ENCODE measurements at regions not wholly inside any gene's neighbourhood (a gene's known extent, or its start where the extent isn't known, plus 50 kb on each side); places are given as distances from the start of the nearest gene placed in this dataset.

GRCh38 chr2:106653465-106653864, 166.3 kb downstream of the CD8B2 start:
- Histone ChIP-seq H3K36me3 (no peaks in the 10 kb centered on the region), H3K4me3 (no peak overlapping the region), H3K9me3 (no peaks in the 10 kb centered on the region), H3K27ac (no peak overlapping the region), H3K27me3 (no peaks in the 10 kb centered on the region), H3K4me1 (no peaks in the 10 kb centered on the region)
- no peak for DNase-seq
- TF ChIP-seq POLR2A (IDR thresholded peaks at IDR 0.05) (no peak), POLR2AphosphoS5 (IDR thresholded peaks at IDR 0.05) (no peak), CTCF (IDR thresholded peaks at IDR 0.05) (no peak), EP300 (IDR thresholded peaks at IDR 0.05) (no peak)
- WGBS, 2 donors: 92 to 94% methylated on average over 6 of the region's 6 CpGs
- intact Hi-C loops (cut with DNase I): no loop called here

- 92 to 95% methylated on average over 4 of the region's 4 CpGs for WGBS, 2 donors
- no peaks in the 10 kb centered on the region for H3K27me3 ChIP-seq
- DNase-seq: no peak
- intact Hi-C loops (cut with DNase I): no loop called here
- no peaks in the 10 kb centered on the region for H3K9me3 ChIP-seq
- no peaks in the 10 kb centered on the region for H3K4me1 ChIP-seq
- H3K36me3 ChIP-seq: no peaks in the 10 kb centered on the region
- H3K27ac ChIP-seq: no peak overlapping the region
- no peak overlapping the region for H3K4me3 ChIP-seq
- no peak for TF ChIP-seq POLR2AphosphoS5 (IDR thresholded peaks at IDR 0.05)
- TF ChIP-seq CTCF (IDR thresholded peaks at IDR 0.05): no peak
- no peak for TF ChIP-seq EP300 (IDR thresholded peaks at IDR 0.05)
- no peak for TF ChIP-seq POLR2A (IDR thresholded peaks at IDR 0.05)
Measured at GRCh38 chr2:106658616-106659015, 171.5 kb downstream of the CD8B2 start.

GRCh38 chr2:106664669-106665068, 177.5 kb downstream of the CD8B2 start:
- WGBS, 2 donors: 8 to 29% methylated on average over 3 of the region's 3 CpGs
- TF ChIP-seq EP300 (IDR thresholded peaks at IDR 0.05) (no peak), POLR2A (IDR thresholded peaks at IDR 0.05) (no peak), POLR2AphosphoS5 (IDR thresholded peaks at IDR 0.05) (no peak), CTCF (IDR thresholded peaks at IDR 0.05) (no peak)
- Histone ChIP-seq H3K4me1 (no peaks in the 10 kb centered on the region), H3K4me3 (no peak overlapping the region), H3K36me3 (no peaks in the 10 kb centered on the region), H3K9me3 (no peaks in the 10 kb centered on the region), H3K27ac (no peak overlapping the region), H3K27me3 (no peaks in the 10 kb centered on the region)
- DNase-seq: no peak
- intact Hi-C loops (cut with DNase I): no loop called here

GRCh38 chr2:106667478-106668070, 180.4 kb downstream of the CD8B2 start:
- WGBS, 2 donors: 15 to 75% methylated on average over 2 of the region's 2 CpGs
- intact Hi-C loops (cut with DNase I): no loop called here
- TF ChIP-seq EP300 (IDR thresholded peaks at IDR 0.05) (no peak), CTCF (IDR thresholded peaks at IDR 0.05) (no peak), POLR2AphosphoS5 (IDR thresholded peaks at IDR 0.05) (no peak), POLR2A (IDR thresholded peaks at IDR 0.05) (no peak)

More at GRCh38 chr2:106667478-106668070, 180.4 kb downstream of the CD8B2 start:
- H3K27me3 ChIP-seq: no peaks in the 10 kb centered on the region
- H3K27ac ChIP-seq: no peak overlapping the region
- H3K9me3 ChIP-seq: no peaks in the 10 kb centered on the region
- H3K4me1 ChIP-seq: no peaks in the 10 kb centered on the region
- no peak for DNase-seq
- H3K36me3 ChIP-seq: no peaks in the 10 kb centered on the region
- no peak overlapping the region for H3K4me3 ChIP-seq
